ENCODE measurements at regions not wholly inside any gene's neighbourhood (a gene's known extent, or its start where the extent isn't known, plus 50 kb on each side); places are given as distances from the start of the nearest gene placed in this dataset.

GRCh38 chr3:137264071-137264820 lies 306.5 kb downstream of the IL20RB start:
- TF ChIP-seq CTCF (IDR thresholded peaks at IDR 0.05; ENCODE audit: low read depth, low read length) = no peak
- no peak for DNase-seq (ENCODE audit: extremely low read depth, low read depth)

GRCh38 chr3:137264843-137265330 lies 307.1 kb downstream of the IL20RB start:
- no peak for TF ChIP-seq CTCF (IDR thresholded peaks at IDR 0.05; ENCODE audit: low read depth, low read length)
- DNase-seq (ENCODE audit: extremely low read depth, low read depth) = no peak

- DNase-seq (ENCODE audit: extremely low read depth, low read depth) = no peak
- no peak for TF ChIP-seq CTCF (IDR thresholded peaks at IDR 0.05; ENCODE audit: low read depth, low read length)
These were observed 325.1 kb downstream of the IL20RB start for GRCh38 chr3:137282871-137283270.

- no peak for DNase-seq (ENCODE audit: extremely low read depth, low read depth)
- TF ChIP-seq CTCF (IDR thresholded peaks at IDR 0.05; ENCODE audit: low read depth, low read length) = no peak
These were observed 328.1 kb downstream of the IL20RB start for GRCh38 chr3:137285924-137286323.

DNA sequence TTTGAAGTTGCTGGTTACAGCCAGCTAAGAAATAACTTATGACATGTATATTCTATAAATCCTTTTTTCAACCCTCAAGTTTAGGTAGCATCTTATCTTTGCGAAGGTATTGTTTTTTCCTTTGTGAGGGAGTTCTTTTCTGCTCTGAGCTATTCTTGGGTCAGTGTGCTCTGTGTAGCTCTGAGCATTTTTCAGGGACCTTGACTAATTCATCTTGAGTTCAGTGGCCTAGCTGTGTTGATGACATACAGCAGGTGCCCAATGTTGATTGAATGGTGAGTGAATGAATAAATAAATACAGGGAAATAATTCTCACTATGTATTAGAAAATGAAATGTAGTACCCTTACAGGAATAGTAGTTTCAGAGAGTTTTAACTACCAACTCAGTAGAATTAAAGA lies 335.3 kb downstream of the IL20RB start:
- DNase-seq (ENCODE audit: extremely low read depth, low read depth) = no peak
- TF ChIP-seq CTCF (IDR thresholded peaks at IDR 0.05; ENCODE audit: low read depth, low read length) = no peak

GRCh38 chr3:137294139-137294538 lies 336.4 kb downstream of the IL20RB start:
- TF ChIP-seq CTCF (IDR thresholded peaks at IDR 0.05; ENCODE audit: low read depth, low read length) = no peak
- no peak for DNase-seq (ENCODE audit: extremely low read depth, low read depth)

DNA sequence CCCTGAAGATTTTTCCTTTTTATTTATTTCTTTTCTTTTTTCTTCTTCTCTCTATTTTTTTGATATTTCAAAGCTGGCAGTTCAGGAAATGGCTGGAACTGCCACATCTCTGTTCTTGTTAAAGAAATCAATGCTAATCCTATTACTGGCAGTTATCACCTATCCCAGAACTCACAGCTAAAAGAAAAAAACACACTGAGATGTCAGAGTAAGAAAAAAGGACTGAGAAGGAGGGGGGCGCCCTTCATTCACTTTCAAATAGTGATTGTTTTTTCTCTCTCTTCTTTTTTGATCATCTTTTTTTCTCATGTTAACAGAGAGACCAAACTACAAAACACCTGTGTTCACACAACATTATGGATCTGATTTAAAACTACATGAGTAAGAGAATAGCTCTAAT lies 337.1 kb downstream of the IL20RB start:
- DNase-seq (ENCODE audit: extremely low read depth, low read depth) = no peak
- TF ChIP-seq CTCF (IDR thresholded peaks at IDR 0.05; ENCODE audit: low read depth, low read length) = no peak
